NCI-H2171 (cell line): ENCODE measurements at regions not wholly inside any gene's neighbourhood (a gene's known extent, or its start where the extent isn't known, plus 50 kb on each side); places are given as distances from the start of the nearest gene placed in this dataset.

Experiments used
- DNase-seq: peaks from one replicate; lab custom pipeline; 2025; lab: John Stamatoyannopoulos, UW

- no peak for DNase-seq
Measured at GRCh38 chr2:18001671-18002070, 123.2 kb downstream of the KCNS3 start.

DNA sequence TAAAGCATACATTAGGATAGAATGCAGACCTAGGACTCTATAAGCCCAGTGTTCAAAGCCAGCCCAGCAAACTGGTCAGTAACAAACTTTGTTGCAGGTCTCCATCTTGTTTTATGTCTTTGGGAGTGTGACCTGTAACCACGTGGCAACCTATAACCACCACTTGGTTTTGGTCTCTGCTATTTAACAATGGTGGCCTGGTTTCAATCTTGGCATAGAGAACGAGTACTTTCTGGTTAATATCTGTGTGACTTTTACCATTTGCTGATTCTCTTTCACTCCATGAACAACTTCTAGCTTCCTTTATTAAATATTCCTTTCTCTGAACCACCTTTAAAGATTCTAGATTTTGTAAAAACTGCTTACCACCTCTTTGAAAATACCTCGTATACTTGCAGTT lies 118.5 kb downstream of the KCNS3 start:
- DNase-seq = no peak

DNA sequence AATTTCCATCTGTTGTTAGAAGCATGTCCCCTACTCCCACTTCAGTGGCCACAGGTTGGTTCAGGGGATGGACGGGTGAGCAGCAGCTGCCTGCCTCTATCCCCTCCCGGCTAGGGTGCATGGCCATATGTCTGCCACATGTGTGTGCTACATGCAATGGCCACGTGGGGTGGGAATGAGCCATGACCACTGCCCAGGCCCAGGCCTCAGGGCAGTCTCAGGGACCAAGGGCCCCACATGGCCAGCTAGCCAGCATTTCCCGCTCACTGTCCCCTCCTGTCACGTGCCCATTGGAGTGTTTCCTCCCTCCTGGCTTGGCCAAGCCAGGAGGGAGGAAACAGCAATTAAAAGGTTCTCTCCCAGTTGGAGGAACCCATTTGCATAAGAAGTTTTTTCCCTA lies 117.1 kb downstream of the KCNS3 start:
- DNase-seq = no peak
